Neuronal stem cell (in vitro differentiated cells): ENCODE measurements at regions not wholly inside any gene's neighbourhood (a gene's known extent, or its start where the extent isn't known, plus 50 kb on each side); places are given as distances from the start of the nearest gene placed in this dataset.

Experiments
- DNase-seq: peaks from one replicate; pipeline ENCODE4 v3.0.0-alpha.2; 2013; ENCODE audit warnings: low spot score
- H2AFZ ChIP-seq: one replicate; pipeline ENCODE4 v1.6.1; 2013; ENCODE audit warnings: mild to moderate bottlenecking, low read length, inconsistent platforms
- H2AK5ac ChIP-seq: 2 replicates; pipeline ENCODE4 v1.6.1; 2013; ENCODE audit warnings: low read depth, mild to moderate bottlenecking, inconsistent platforms, low read length, moderate library complexity, mixed read lengths
- H2BK120ac ChIP-seq: 2 replicates; pipeline ENCODE4 v1.6.1; 2013; ENCODE audit warnings: low read depth, mild to moderate bottlenecking, inconsistent platforms, low read length, moderate library complexity, mixed read lengths
- H2BK12ac ChIP-seq: one replicate; pipeline ENCODE4 v1.6.1; 2013; ENCODE audit warnings: low read length, inconsistent platforms
- H2BK15ac ChIP-seq: 2 replicates; pipeline ENCODE4 v1.6.1; 2013; ENCODE audit warnings: mild to moderate bottlenecking, low read length, inconsistent platforms, mixed read lengths
- H2BK5ac ChIP-seq: one replicate; pipeline ENCODE4 v1.6.1; 2013; ENCODE audit warnings: inconsistent platforms, mild to moderate bottlenecking, low read length, moderate library complexity
- H3K14ac ChIP-seq: one replicate; pipeline ENCODE4 v1.6.1; 2013; ENCODE audit warnings: low read length, inconsistent platforms
- H3K18ac ChIP-seq: 2 replicates; pipeline ENCODE4 v1.6.1; 2013; ENCODE audit warnings: low read length, inconsistent platforms
- H3K23ac ChIP-seq: 2 replicates; pipeline ENCODE4 v1.6.1; 2013; ENCODE audit warnings: low read depth, mild to moderate bottlenecking, mixed read lengths, low read length, inconsistent platforms; ENCODE audit not compliant: poor library complexity
- H3K27ac ChIP-seq: replicated peaks from 3 replicates; pipeline ENCODE4 v1.5.1; 2013; ENCODE audit warnings: low read length, inconsistent platforms
- H3K27me3 ChIP-seq, 3 experiments: 2 replicates each; pipeline ENCODE4 v1.6.1; 2013; ENCODE audit warnings: low read length in 3 of 3, mild to moderate bottlenecking in 2 of 3, inconsistent platforms in 1 of 3, low read depth in 1 of 3, mixed read lengths in 1 of 3, moderate library complexity in 1 of 3; ENCODE audit not compliant: control insufficient read depth in 3 of 3, insufficient read depth in 3 of 3
- H3K36me3 ChIP-seq, 2 donors: replicated peaks in 1 of 2; 2 replicates each; pipeline ENCODE4 v1.6.1; 2013; ENCODE audit warnings: low read length in 2 of 2; ENCODE audit not compliant: control insufficient read depth in 2 of 2, insufficient read depth in 2 of 2
- H3K4ac ChIP-seq: 2 replicates; pipeline ENCODE4 v1.6.1; 2013; ENCODE audit warnings: inconsistent platforms, mild to moderate bottlenecking, low read length, moderate library complexity
- H3K4me1 ChIP-seq, 2 donors: 1 replicate in 1 of 2; 2 replicates in 1 of 2; pipeline ENCODE4 v1.6.1; 2013; ENCODE audit warnings: low read length in 2 of 2, low read depth in 1 of 2; ENCODE audit not compliant: control insufficient read depth in 2 of 2, insufficient read depth in 1 of 2
- H3K4me2 ChIP-seq: one replicate; pipeline ENCODE4 v1.6.1; 2013; ENCODE audit warnings: mild to moderate bottlenecking, low read length, inconsistent platforms; ENCODE audit not compliant: insufficient read depth, poor library complexity, severe bottlenecking
- H3K4me3 ChIP-seq, 2 donors: 2 replicates each; pipeline ENCODE4 v1.5.1; 2013; ENCODE audit warnings: low read length in 2 of 2, mild to moderate bottlenecking in 2 of 2, inconsistent platforms in 1 of 2, moderate library complexity in 1 of 2
- H3K79me1 ChIP-seq: one replicate; pipeline ENCODE4 v1.6.1; 2013; ENCODE audit warnings: low read depth, mild to moderate bottlenecking, inconsistent platforms, low read length, moderate library complexity
- H3K9ac ChIP-seq: one replicate; pipeline ENCODE4 v1.6.1; 2013; ENCODE audit warnings: mild to moderate bottlenecking, low read depth, low read length, inconsistent platforms; ENCODE audit not compliant: poor library complexity
- H3K9me3 ChIP-seq, 2 donors: replicated peaks in 1 of 2; 2 replicates each; pipeline versions ENCODE3 to v1.6.1; 2013; ENCODE audit warnings: low read length in 2 of 2, mild to moderate bottlenecking in 2 of 2, inconsistent platforms in 1 of 2, low read depth in 1 of 2, mixed read lengths in 1 of 2, moderate library complexity in 1 of 2; ENCODE audit not compliant: control insufficient read depth in 2 of 2, insufficient read depth in 1 of 2
- H4K8ac ChIP-seq: one replicate; pipeline ENCODE4 v1.6.1; 2013; ENCODE audit warnings: low read depth, mild to moderate bottlenecking, inconsistent platforms, low read length, moderate library complexity
- H4K91ac ChIP-seq: one replicate; pipeline ENCODE4 v1.6.1; 2013; ENCODE audit warnings: low read length, low read depth, mild to moderate bottlenecking, inconsistent platforms; ENCODE audit not compliant: poor library complexity
- WGBS, 2 donors: extraction: QIAGEN DNeasy Blood & Tissue Kit; methylation state at CpG; one replicate each; pipeline ENCODE4 v1.1.7; 2013; ENCODE audit warnings: missing lambda C conversion rate in 2 of 2, mixed read lengths in 1 of 2; ENCODE audit not compliant: insufficient read length in 2 of 2, insufficient replicate concordance in 1 of 2; ENCODE audit errors: extremely low coverage in 2 of 2; 5-methylcytosine and 5-hydroxymethylcytosine counted together

DNA sequence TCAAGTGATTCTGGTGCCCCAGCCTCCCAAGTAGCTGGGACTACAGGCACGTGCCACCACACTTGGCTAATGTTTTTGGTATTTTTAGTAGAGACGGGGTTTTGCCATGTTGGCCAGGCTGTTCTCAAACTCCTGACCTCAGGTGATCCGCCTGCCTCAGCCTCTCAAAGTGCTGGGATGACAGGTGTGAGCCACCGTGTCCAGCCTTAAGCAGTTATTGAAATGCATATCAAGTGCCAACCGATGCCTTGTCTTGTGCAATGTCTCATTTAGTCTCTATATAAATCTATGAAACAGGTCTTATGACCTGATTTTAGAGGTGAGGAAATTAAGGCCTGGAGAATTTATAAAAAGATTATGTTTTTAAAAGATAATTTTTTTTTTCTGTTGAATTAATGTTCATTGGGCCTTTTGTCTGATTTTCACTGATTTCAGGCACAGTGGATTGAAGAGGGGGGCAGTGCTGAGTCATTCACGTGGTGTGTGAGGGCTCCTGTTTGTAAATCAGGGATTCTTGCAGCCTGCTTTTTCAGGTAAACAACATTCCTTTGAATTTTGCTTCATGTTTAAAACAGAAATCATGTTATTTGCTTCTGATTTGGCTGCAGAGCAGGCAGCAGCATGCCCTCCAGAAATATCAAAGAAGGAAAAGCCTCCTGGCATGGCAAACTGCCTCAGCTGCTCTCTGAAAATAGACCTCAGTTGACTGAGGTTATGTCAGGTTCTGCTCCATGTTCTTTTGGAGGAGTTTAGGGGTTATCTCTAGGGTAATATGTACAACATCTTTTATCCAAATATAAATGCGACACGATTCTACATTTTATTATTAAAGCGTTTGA is 407.0 kb upstream of the RGMA start:
- no peaks in the 10 kb centered on the region for H3K27me3 ChIP-seq
- H2BK12ac ChIP-seq, result no peak overlapping the region
- H3K9ac ChIP-seq, result no peak overlapping the region
- no peak overlapping the region for H4K91ac ChIP-seq
- H2BK15ac ChIP-seq, result no peak overlapping the region
- no peak overlapping the region for H3K4me3 ChIP-seq
- no peak overlapping the region for H2BK5ac ChIP-seq
- H2AK5ac ChIP-seq, result no peak overlapping the region
- H3K4me1 ChIP-seq, result peaks cover 11 to 15% of the 10 kb centered on the region in 2 donors
- H3K36me3 ChIP-seq, result peaks cover 2 to 38% of the 10 kb centered on the region in 2 donors
- no peak overlapping the region for H3K18ac ChIP-seq
- no peak overlapping the region for H3K4me2 ChIP-seq
- no CpG with 5 or more reads among the region's 9 CpGs for WGBS, 2 donors
- no peaks in the 10 kb centered on the region for H3K9me3 ChIP-seq
- DNase-seq, result no peak
- H3K23ac ChIP-seq, result no peak overlapping the region
- no peak overlapping the region for H2AFZ ChIP-seq
- H3K14ac ChIP-seq, result no peak overlapping the region
- H2BK120ac ChIP-seq, result no peak overlapping the region
- H3K27ac ChIP-seq, result no peak overlapping the region
- H3K79me1 ChIP-seq, result no peaks in the 10 kb centered on the region
- no peak overlapping the region for H4K8ac ChIP-seq
- H3K4ac ChIP-seq, result no peak overlapping the region

GRCh38 chr15:93493172-93493571 is 404.2 kb upstream of the RGMA start:
- H3K27ac ChIP-seq, result no peak overlapping the region
- no peaks in the 10 kb centered on the region for H3K79me1 ChIP-seq
- no peak overlapping the region for H3K14ac ChIP-seq
- H2BK120ac ChIP-seq, result no peak overlapping the region
- H2BK15ac ChIP-seq, result no peak overlapping the region
- H3K4ac ChIP-seq, result no peak overlapping the region
- H3K4me2 ChIP-seq, result no peak overlapping the region
- H3K9ac ChIP-seq, result no peak overlapping the region
- H3K27me3 ChIP-seq, result no peaks in the 10 kb centered on the region
- no peak overlapping the region for H4K91ac ChIP-seq
- no peak overlapping the region for H2AK5ac ChIP-seq
- no peak overlapping the region for H4K8ac ChIP-seq
- H3K4me1 ChIP-seq, result peaks cover 11 to 22% of the 10 kb centered on the region in 2 donors
- H3K18ac ChIP-seq, result no peak overlapping the region
- WGBS, 2 donors, result no CpG with 5 or more reads among the region's 4 CpGs
- peaks cover 0 to 12% of the 10 kb centered on the region in 2 donors for H3K36me3 ChIP-seq
- H3K23ac ChIP-seq, result no peak overlapping the region
- H2BK12ac ChIP-seq, result no peak overlapping the region
- no peak for DNase-seq
- no peak overlapping the region for H2BK5ac ChIP-seq
- peaks cover 0 to 10% of the 10 kb centered on the region in 2 donors for H3K9me3 ChIP-seq
- no peak overlapping the region for H2AFZ ChIP-seq
- H3K4me3 ChIP-seq, result no peak overlapping the region

- H3K14ac ChIP-seq, result no peak overlapping the region
- no peak overlapping the region for H3K4me2 ChIP-seq
- no peak overlapping the region for H3K18ac ChIP-seq
- H3K23ac ChIP-seq, result no peak overlapping the region
- no peak overlapping the region for H3K4me3 ChIP-seq
- H3K4me1 ChIP-seq, result peaks cover 4 to 21% of the 10 kb centered on the region in 2 donors
- no peak overlapping the region for H3K4ac ChIP-seq
- no peak overlapping the region for H3K9ac ChIP-seq
- H2AFZ ChIP-seq, result no peak overlapping the region
- H2BK5ac ChIP-seq, result no peak overlapping the region
- no CpG with 5 or more reads among the region's 8 CpGs for WGBS, 2 donors
- no peak overlapping the region for H4K8ac ChIP-seq
- no peak for DNase-seq
- H4K91ac ChIP-seq, result no peak overlapping the region
- peaks cover 0 to 18% of the 10 kb centered on the region in 2 donors for H3K9me3 ChIP-seq
- H2BK120ac ChIP-seq, result no peak overlapping the region
- H3K36me3 ChIP-seq, result peaks cover 2 to 13% of the 10 kb centered on the region in 2 donors
- no peaks in the 10 kb centered on the region for H3K27me3 ChIP-seq
- no peak overlapping the region for H2BK12ac ChIP-seq
- H2BK15ac ChIP-seq, result no peak overlapping the region
- H3K27ac ChIP-seq, result no peak overlapping the region
- H2AK5ac ChIP-seq, result no peak overlapping the region
- H3K79me1 ChIP-seq, result no peaks in the 10 kb centered on the region
Observed at GRCh38 chr15:93491291-93491690, 402.3 kb upstream of the RGMA start.

GRCh38 chr15:93488296-93488713 is 399.3 kb upstream of the RGMA start:
- Histone ChIP-seq H3K23ac (no peak overlapping the region), H3K4me3 (no peak overlapping the region), H2AFZ (no peak overlapping the region), H3K36me3 (peaks cover 4 to 43% of the 10 kb centered on the region in 2 donors), H2BK5ac (no peak overlapping the region), H3K9ac (no peak overlapping the region), H3K4me1 (peaks cover 1 to 19% of the 10 kb centered on the region in 2 donors), H4K91ac (no peak overlapping the region), H3K27me3 (no peaks in the 10 kb centered on the region), H4K8ac (no peak overlapping the region), H2BK120ac (no peak overlapping the region), H3K9me3 (peaks cover 0 to 39% of the 10 kb centered on the region in 2 donors), H2AK5ac (no peak overlapping the region), H3K14ac (no peak overlapping the region), H3K4me2 (no peak overlapping the region), H2BK15ac (no peak overlapping the region), H3K79me1 (no peaks in the 10 kb centered on the region), H3K18ac (no peak overlapping the region), H3K27ac (no peak overlapping the region), H2BK12ac (no peak overlapping the region), H3K4ac (no peak overlapping the region)
- no peak for DNase-seq
- no CpG with 5 or more reads among the region's 5 CpGs for WGBS, 2 donors
